GM19397 (cell line): ENCODE measurements at regions not wholly inside any gene's neighbourhood (a gene's known extent, or its start where the extent isn't known, plus 50 kb on each side); places are given as distances from the start of the nearest gene placed in this dataset.
"Not testable (repeated sequence)": the region's sequence is repeated elsewhere in the genome, so short reads cannot be mapped to it uniquely, and the experiment has no call there.

Experiments
- ATAC-seq: cut with Tn5 transposase; IDR thresholded peaks from one replicate; pipeline ENCODE4 v1.9.1; 2021; ENCODE audit warnings: mild to moderate bottlenecking, moderate library complexity; ENCODE audit not compliant: unreplicated experiment

DNA sequence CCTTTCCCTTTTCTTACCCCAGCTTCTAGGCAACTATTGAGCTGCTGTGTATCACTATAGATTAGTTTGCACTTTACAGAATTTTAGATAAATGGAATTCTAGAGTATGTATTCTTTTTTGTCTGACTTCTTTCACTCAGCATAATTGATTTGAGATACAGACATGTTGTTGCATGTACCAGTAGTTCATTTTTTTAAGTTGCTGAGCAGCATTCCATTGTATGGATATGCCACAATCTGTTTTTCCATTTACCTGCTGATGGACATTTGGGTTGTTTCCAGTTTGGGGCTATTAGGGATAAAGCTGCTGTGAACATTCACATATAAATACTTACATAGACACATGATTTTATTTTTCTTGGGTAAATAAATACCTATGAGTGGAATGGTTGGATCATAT lies 135.7 kb downstream of the IGF1 start:
- ATAC-seq: no peak

DNA sequence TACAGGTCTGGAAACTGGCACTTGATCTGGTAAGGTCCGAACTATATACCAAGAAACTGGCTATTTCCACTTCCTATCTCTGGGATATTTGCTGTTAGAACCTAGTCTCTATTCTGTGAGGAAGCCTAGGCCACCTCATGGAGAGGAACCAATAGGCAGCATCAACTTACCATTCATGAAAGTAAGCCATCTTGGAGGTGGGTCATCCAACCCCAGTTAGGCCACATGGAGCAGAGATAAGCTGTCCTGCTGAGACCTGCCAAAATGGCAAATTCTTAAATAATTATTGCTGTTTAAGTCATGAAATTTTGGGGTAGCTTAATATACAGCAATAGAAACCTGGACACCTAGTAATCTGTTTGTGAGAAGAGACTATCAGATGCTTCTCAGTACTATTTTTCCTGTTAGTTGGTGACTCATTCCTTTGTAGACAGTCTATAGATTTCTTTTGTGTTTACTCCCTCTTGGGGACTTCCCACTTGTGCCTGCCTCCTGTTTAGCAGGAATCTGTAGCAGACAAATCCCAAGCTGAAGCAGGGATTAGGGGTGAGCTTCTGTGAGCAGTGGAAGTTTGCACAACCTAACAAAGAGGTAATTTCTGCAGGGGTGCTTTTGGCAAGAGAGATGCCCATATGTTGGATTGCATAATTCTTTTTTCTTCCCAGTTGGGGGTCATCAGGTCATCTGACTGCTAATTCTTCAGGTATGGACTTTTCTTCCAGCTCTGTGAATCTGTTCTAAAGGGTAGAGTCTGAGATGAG lies 136.8 kb downstream of the IGF1 start:
- no peak for ATAC-seq

DNA sequence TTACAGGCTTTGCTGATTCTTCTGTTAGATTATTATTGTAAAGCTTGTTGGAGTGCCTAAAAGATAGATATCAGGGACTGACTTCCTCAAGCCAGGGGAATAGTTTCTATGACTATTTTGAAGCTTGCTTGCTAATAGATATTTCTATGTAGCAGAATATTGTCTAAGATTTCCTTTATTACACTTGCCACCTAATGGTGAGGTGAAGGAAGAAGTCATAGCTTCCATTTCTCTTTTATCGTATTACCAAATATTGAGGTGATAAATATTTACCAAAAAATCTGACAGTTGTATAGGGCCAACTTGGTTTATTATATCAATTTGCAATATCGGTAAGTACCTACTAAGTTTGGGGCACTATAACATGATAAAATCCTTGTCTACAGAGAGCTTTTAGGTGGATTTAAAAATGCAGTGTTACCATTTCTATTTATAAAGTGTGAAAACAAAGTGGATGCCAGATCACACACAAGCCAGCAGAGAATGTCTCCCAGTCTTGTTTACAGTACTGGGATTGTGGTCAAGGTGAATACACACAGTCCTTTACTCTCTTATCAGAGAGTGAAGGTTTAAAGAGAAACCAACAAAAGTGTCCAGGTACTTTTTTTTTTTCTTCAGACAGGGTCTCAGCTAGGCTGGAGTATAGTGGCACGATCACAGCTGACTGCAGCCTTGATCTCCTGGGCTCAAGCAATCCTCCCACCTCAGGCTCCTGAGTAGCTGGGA lies 137.9 kb downstream of the IGF1 start:
- ATAC-seq: no peak

DNA sequence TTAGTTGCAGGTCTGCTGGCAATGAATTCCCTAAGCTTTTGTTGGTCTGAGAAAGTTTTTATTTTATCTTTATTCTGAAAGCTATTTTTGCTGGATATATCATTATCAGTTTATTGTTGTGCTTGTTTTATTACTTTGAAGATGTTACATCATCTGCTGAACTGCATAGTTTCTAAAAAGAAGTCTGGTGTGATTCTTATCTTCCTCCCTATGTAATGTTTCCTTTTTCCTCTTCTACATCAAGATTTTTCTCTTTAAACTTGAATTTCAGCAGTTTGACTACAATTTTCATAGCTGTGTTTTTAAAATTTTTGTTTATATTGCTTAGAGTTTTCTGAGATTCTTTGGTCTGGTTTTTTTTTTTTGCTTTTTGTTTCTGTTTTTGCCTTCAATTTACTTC lies 137.1 kb upstream of the PMCH start:
- no peak for ATAC-seq

- no peak for ATAC-seq
These were observed 133.8 kb upstream of the PMCH start for GRCh38 chr12:102331419-102331818.

GRCh38 chr12:102329883-102330282 lies 132.2 kb upstream of the PMCH start:
- ATAC-seq: no peak

GRCh38 chr12:102326982-102327381 lies 129.3 kb upstream of the PMCH start:
- ATAC-seq: no peak

DNA sequence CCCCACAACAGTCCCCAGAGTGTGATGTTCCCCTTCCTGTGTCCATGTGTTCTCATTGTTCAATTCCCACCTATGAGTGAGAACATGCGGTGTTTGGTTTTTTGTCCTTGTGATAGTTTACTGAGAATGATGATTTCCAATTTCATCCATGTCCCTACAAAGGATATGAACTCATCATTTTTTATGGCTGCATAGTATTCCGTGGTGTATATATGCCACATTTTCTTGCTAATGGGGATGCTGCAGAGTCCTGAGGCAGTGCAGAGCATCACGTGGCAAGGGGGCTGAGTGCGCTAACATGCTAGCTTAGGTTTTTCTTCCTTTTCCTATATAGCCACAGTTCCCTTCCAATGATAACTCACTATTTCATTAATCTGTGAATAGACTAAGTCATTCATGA lies 127.5 kb upstream of the PMCH start:
- not testable (repeated sequence) for ATAC-seq

GRCh38 chr12:102323799-102324198 lies 126.2 kb upstream of the PMCH start:
- ATAC-seq: no peak

- ATAC-seq: no peak
These were observed 124.6 kb upstream of the PMCH start for GRCh38 chr12:102322254-102322653.

DNA sequence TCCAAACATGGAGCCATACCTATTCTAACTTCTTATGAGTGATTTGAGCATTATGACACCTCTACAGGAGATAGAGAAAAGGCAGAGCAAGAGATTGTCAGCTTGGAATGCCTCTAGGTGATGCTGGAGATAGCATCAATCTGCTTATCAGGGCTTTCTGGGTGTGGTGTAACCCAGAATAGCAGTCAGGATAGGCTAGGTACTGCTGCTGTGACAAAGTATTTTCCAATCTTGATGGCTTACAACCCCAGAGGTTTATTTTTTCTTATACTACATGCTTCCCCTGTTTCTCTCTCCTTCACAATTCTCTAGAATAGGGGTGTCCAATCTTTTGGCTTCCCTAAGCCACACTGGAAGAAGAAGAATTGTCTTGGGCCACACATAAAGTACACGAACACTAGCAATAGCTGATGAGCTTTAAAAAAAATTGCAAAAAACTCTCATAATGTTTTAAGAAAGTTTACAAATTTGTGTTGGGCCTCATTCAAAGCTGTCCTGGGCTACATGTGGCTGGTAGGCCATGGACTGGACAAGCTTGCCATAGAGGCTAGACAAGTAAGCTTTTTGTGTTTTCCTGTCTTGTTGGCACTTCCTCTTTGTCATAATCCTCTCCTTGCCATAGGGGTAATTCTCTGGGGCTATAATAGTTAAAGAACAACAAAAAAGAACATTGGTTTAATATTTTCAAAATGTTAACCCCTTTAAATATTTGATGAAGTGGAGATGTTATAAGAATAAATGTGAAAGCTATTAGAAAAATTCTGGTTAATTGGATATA lies 123.9 kb upstream of the PMCH start:
- ATAC-seq: no peak

DNA sequence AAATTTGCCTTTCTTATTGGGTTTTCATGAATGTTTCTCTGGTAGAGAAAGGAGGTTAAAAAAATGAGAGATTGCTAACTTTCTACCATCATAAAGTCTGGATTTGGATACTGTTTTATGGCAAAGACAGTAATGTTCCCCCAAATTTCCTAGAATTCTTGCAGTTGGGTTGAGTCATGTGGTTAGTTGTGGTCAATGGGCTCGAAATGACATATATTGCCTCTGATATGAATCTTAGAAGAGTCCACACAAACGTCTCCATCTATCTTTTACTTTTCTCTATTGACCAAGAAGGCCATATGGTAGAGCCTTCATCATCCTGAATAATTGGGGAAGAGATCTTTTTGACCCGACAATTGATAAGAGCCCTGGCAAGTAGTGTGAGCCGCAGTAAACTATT lies 119.5 kb upstream of the PMCH start:
- ATAC-seq: no peak

DNA sequence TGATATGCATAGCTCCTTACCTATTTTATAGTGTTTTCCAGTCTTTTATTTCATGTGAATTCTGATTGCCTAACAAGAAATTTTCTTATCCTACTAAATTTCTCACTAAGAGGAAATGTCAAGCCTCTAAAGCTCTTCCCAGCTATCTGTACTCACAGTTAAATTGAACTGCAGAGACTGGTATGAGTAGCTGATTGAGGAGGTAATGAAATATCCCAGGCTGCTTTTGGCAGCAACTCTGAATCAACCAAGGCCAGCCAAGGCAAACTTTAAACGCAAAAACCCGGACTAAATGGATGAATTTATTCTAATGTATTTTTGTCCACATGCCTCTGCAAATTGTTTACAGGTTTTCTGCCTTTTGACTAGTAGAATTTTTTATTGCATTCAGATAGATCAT lies 119.1 kb upstream of the PMCH start:
- ATAC-seq: no peak

GRCh38 chr12:102314821-102315220 lies 117.2 kb upstream of the PMCH start:
- ATAC-seq: no peak

GRCh38 chr12:102313116-102313971 lies 115.7 kb upstream of the PMCH start:
- ATAC-seq: not testable (repeated sequence)

GRCh38 chr12:102305486-102305885 lies 107.9 kb upstream of the PMCH start:
- ATAC-seq: no peak

DNA sequence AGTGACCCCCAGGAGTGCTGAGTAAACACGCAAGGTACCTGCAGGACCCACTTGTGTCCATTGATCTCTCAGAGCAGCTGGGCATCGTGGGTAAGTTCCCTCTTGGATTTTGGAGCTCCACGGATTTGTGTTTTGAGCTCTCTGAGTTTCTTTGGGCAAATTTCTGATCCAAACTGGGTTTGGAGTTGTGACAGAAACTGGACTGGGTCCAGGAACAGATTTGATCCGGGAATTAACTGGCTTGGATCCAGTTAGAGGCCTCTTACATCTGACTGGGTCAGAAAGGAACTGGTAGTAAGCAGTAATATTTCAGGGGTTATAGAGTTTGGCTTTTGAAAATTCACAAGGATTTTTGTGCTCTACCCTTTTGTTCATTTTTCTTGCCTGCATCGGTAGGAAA lies 107.0 kb upstream of the PMCH start:
- ATAC-seq: not testable (repeated sequence)

- no peak for ATAC-seq
These were observed 104.9 kb upstream of the PMCH start for GRCh38 chr12:102302553-102302952.

DNA sequence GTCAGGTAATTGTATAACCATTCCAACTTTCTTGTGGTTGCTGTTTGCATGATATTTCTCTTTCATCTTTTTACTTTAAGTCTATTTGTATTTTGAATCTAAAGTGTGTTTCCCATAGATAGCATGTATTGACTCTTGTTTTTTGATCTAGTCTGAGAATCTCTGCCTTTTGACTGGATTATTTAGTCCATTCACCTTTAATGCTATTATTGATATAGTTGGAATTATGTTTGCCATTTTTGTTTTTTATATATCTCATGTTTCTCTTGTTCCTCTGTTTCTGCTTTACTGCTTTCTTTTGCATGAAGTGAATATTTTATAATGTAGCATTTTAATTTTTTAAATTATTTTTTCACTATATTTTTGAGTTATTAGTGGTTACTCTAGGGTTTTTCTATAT lies 103.9 kb upstream of the PMCH start:
- ATAC-seq: no peak

DNA sequence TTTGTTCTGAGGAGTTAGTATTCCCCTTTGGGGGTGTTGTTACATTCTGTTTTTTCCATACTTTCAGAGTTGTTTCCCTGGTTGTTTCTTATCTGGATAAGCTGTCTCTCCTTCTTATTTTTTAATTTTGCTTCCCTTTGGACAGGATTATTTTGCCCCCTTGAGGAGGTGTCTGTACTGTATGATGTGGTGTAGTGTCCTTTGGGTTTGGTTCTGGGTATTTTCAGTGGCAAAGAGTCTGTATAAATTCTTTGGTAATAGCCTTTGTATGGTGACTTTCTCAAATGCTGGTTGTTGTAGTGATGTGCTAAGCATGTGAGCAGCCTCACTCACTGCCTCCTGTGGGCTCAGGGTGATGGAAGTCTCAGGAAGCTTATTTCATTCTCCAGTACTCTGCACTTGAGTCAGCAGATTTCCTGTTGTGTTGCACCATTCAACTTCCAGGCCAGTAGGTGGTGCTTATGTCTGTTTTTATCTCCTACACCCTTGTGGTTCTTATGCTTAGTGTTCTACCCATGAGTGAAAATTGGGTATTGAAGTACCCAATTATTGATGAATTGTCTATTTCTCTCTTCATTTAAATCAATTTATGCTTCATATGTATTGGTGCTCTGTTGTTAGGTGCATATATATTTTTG lies 103.3 kb upstream of the PMCH start:
- ATAC-seq: peak; percentile 73
